Chondrocyte (in vitro differentiated cells): ENCODE measurements at regions not wholly inside any gene's neighbourhood (a gene's known extent, or its start where the extent isn't known, plus 50 kb on each side); places are given as distances from the start of the nearest gene placed in this dataset.

Experiments
- DNase-seq: peaks from one replicate; pipeline ENCODE4 v3.0.0; 2021; ENCODE audit warnings: mixed read lengths, low spot score
- H3K27ac Mint-ChIP-seq: one replicate; pipeline ENCODE4 v1.8.0; 2021; ENCODE audit warnings: mild to moderate bottlenecking, moderate library complexity, mixed read lengths; ENCODE audit not compliant: unreplicated experiment
- H3K27me3 Mint-ChIP-seq: 2 replicates; pipeline ENCODE4 v1.8.0; 2021; ENCODE audit warnings: low read depth, mixed read lengths
- H3K36me3 Mint-ChIP-seq: 2 replicates; pipeline ENCODE4 v1.8.0; 2021; ENCODE audit warnings: low read depth, mixed read lengths
- H3K4me1 Mint-ChIP-seq: 2 replicates; pipeline ENCODE4 v1.8.0; 2021; ENCODE audit warnings: low read depth, mild to moderate bottlenecking, mixed read lengths
- H3K4me3 Mint-ChIP-seq: one replicate; pipeline ENCODE4 v1.8.0; 2021; ENCODE audit warnings: mild to moderate bottlenecking, moderate library complexity, mixed read lengths; ENCODE audit not compliant: unreplicated experiment
- H3K9me3 Mint-ChIP-seq: 2 replicates; pipeline ENCODE4 v1.8.0; 2021; ENCODE audit warnings: low read depth, mixed read lengths
- CTCF ChIP-seq: fragments of 200-600 bp; sonication (generic); IDR thresholded peaks from 2 replicates; pipeline ENCODE4 v1.5.0; 2021; ENCODE audit warnings: antibody characterized with exemption, mild to moderate bottlenecking, moderate library complexity

- no peak overlapping the region for H3K4me3 Mint-ChIP-seq
- H3K36me3 Mint-ChIP-seq: no peaks in the 10 kb centered on the region
- no peak for DNase-seq
- no peaks in the 10 kb centered on the region for H3K9me3 Mint-ChIP-seq
- no peak for TF ChIP-seq CTCF
- H3K4me1 Mint-ChIP-seq: no peaks in the 10 kb centered on the region
- H3K27ac Mint-ChIP-seq: no peak overlapping the region
- H3K27me3 Mint-ChIP-seq: peaks cover 2% of the 10 kb centered on the region
Observed at GRCh38 chr4:57865264-57865663, 755.1 kb upstream of the IGFBP7 start.

- TF ChIP-seq CTCF: no peak
- Mint-ChIP-seq H3K27ac (no peak overlapping the region), H3K36me3 (no peaks in the 10 kb centered on the region), H3K9me3 (no peaks in the 10 kb centered on the region), H3K4me1 (peaks cover 4% of the 10 kb centered on the region), H3K27me3 (no peaks in the 10 kb centered on the region), H3K4me3 (no peak overlapping the region)
- DNase-seq: no peak
Observed at GRCh38 chr4:57854748-57855147, 744.6 kb upstream of the IGFBP7 start.

GRCh38 chr4:57850141-57850540 is 740.0 kb upstream of the IGFBP7 start:
- Mint-ChIP-seq H3K4me3 (no peak overlapping the region), H3K36me3 (no peaks in the 10 kb centered on the region), H3K27me3 (peaks cover 4% of the 10 kb centered on the region), H3K9me3 (no peaks in the 10 kb centered on the region), H3K4me1 (peaks cover 4% of the 10 kb centered on the region), H3K27ac (no peak overlapping the region)
- TF ChIP-seq CTCF: no peak
- no peak for DNase-seq

GRCh38 chr4:57832083-57832482 is 721.9 kb upstream of the IGFBP7 start:
- TF ChIP-seq CTCF: no peak
- no peaks in the 10 kb centered on the region for H3K9me3 Mint-ChIP-seq
- no peaks in the 10 kb centered on the region for H3K36me3 Mint-ChIP-seq

GRCh38 chr4:57789666-57790065 is 679.5 kb upstream of the IGFBP7 start:
- no peak for TF ChIP-seq CTCF
- no peak for DNase-seq
- Mint-ChIP-seq H3K9me3 (no peaks in the 10 kb centered on the region), H3K27ac (no peak overlapping the region), H3K27me3 (peaks cover 5% of the 10 kb centered on the region), H3K4me3 (no peak overlapping the region), H3K4me1 (no peaks in the 10 kb centered on the region), H3K36me3 (no peaks in the 10 kb centered on the region)

More at GRCh38 chr4:57832083-57832482, 721.9 kb upstream of the IGFBP7 start:
- H3K4me1 Mint-ChIP-seq: no peaks in the 10 kb centered on the region
- no peak overlapping the region for H3K27ac Mint-ChIP-seq
- no peak overlapping the region for H3K4me3 Mint-ChIP-seq
- no peak for DNase-seq
- peaks cover 16% of the 10 kb centered on the region for H3K27me3 Mint-ChIP-seq
